ENCODE measurements at regions not wholly inside any gene's neighbourhood (a gene's known extent, or its start where the extent isn't known, plus 50 kb on each side); places are given as distances from the start of the nearest gene placed in this dataset.

GRCh38 chr18:22020127-22020866, 149.1 kb upstream of the GATA6 start:
- TF ChIP-seq CTCF (IDR thresholded peaks at IDR 0.05) (no peak), EP300 (IDR thresholded peaks at IDR 0.05) (no peak)

All from A549 (cell line).